ENCODE measurements at regions not wholly inside any gene's neighbourhood (a gene's known extent, or its start where the extent isn't known, plus 50 kb on each side); places are given as distances from the start of the nearest gene placed in this dataset.
"Not testable (repeated sequence)": the region's sequence is repeated elsewhere in the genome, so short reads cannot be mapped to it uniquely, and the experiment has no call there.

DNA sequence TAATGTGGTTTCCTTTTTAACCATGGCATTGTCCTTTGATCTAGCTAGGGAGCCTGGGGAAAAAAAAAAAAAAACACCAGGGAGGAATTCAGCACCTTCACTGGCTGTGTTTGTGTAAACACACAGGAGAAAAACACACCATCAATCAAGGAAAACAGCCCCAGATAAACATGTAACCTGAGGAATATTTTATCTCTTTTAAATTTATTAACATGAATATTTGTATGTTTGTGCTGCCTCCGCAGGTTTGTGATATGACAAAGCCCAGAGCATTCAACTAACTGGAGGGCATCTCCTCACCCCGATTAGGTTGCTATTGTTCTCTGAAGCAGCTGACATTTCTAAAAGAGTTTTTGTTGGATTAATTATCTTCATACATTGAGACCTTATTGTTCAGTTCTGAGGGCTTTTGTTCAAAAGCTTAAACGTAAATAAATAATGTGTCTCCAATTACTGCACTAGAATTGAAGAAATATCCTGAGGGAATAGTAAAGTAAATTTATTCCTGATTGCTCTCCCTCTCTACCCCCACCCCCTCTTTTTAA lies 89.4 kb upstream of the SEMA3E start:
- DNase-seq (ENCODE audit: low spot score), result peak; percentile 4

- no peak for DNase-seq (ENCODE audit: low spot score)
Observed at GRCh38 chr7:83732305-83732704, 83.4 kb upstream of the SEMA3E start.

- DNase-seq (ENCODE audit: low spot score), result no peak
Observed at GRCh38 chr7:83731154-83731553, 82.2 kb upstream of the SEMA3E start.

DNA sequence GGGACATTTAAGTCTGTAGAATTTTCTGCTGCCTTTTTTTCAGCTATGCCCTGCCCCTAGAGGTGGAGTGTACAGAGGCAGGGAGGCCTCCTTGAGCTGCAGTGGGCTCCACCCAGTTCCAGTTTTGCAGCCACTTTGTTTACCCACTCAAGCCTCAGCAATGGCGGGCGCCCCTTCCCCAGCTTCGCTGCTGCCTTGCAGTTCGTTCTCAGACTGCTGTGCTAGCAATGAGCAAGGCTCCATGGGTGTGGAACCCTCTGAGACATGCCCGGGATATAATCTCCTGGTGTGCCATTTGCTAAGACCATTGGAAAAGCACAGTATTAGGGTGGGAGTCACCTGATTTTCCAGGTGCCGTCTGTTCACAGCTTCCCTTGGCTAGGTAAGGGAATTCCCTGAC lies 68.0 kb upstream of the SEMA3E start:
- DNase-seq (ENCODE audit: low spot score), result not testable (repeated sequence)

- DNase-seq (ENCODE audit: low spot score), result no peak
Observed at GRCh38 chr7:83708531-83708930, 59.6 kb upstream of the SEMA3E start.

DNA sequence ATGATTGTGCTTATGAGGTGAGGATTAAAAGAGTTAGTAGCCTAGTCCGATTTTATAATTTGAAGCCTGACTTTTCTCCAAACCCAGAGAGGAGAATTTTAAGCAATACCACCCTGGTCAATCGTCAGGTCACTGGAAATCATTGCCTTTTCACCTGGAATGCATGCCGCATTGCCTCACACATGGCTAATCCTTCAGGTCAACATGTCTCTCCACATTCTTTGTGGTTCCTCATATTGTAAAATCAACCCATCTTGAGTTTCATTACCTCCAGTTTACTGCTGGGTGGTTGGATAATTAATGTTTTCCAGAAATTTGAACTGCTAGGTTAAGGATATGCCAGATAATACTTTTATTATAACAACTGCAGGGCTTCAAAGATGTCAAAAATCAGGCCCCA lies 55.6 kb upstream of the SEMA3E start:
- DNase-seq (ENCODE audit: low spot score), result no peak

GRCh38 chr7:83702446-83702845 lies 53.5 kb upstream of the SEMA3E start:
- DNase-seq (ENCODE audit: low spot score), result no peak

GRCh38 chr7:83701736-83702135 lies 52.8 kb upstream of the SEMA3E start:
- no peak for DNase-seq (ENCODE audit: low spot score)

All from Ammon's horn (tissue), 1 donor.